GM12878 (cell line): ENCODE measurements at regions not wholly inside any gene's neighbourhood (a gene's known extent, or its start where the extent isn't known, plus 50 kb on each side); places are given as distances from the start of the nearest gene placed in this dataset.

Source experiments
- ATAC-seq: fragments of 200-7000 bp; cut with Tn5 transposase; 3 replicates; pipeline ENCODE4 v1.9.1; 2020; ENCODE audit warnings: mild to moderate bottlenecking, moderate library complexity
- BruUV-seq: library from RNA; stranded (reverse); fragments of 400-500 nt; replicated peaks from 2 replicates; lab custom pipeline; 2021; lab: Mats Ljungman, UMichigan
- CTCF ChIA-PET: fragments of 300-600 bp; sonication (Branson Sonifier 250); formaldehyde crosslinking; extraction: SDS; loops from one replicate; lab custom pipeline; 2021; ENCODE audit warnings: inconsistent platforms; lab: Yijun Ruan, JAX
- POLR2A ChIA-PET: fragments of 350-600 bp; formaldehyde crosslinking; extraction: SDS; loops from one replicate; lab custom pipeline; 2021; ENCODE audit warnings: inconsistent platforms; lab: Charles Lee
- RAD21 ChIA-PET: fragments of 300-600 bp; sonication (Branson Sonifier 250); formaldehyde crosslinking; loops from one replicate; lab custom pipeline; 2023; ENCODE audit warnings: antibody characterized with exemption; ENCODE audit not compliant: unreplicated experiment; lab: Charles Lee
- SMC1A ChIA-PET: fragments of 300-600 bp; sonication (Branson Sonifier 250); formaldehyde crosslinking; loops from one replicate; lab custom pipeline; 2023; ENCODE audit not compliant: unreplicated experiment, uncharacterized antibody; lab: Charles Lee
- DNase-seq: peaks from one replicate; pipeline ENCODE4 v3.0.0-alpha.2; 2011; ENCODE audit warnings: low read depth, low spot score
- FAIRE-seq: peaks from 3 replicates; lab custom pipeline; 2011; peaks lifted over from hg19 to GRCh38; lab: Jason Lieb, UNC
- H2AFZ ChIP-seq: 2 replicates; pipeline ENCODE4 v1.6.0; 2011; ENCODE audit warnings: low read depth, low read length, control low read depth; ENCODE audit not compliant: control insufficient read depth
- H3K27ac ChIP-seq: 2 replicates; pipeline ENCODE4 v1.5.1; 2011; ENCODE audit warnings: control low read depth; ENCODE audit not compliant: control insufficient read depth, insufficient read depth
- H3K27me3 ChIP-seq, 2 experiments: replicated peaks in 1 of 2; 2 replicates each; pipeline versions ENCODE4 v1.6.0 to v1.6.1; 2011; ENCODE audit warnings: low read length in 1 of 2; ENCODE audit not compliant: control insufficient read depth in 2 of 2, insufficient read depth in 2 of 2
- H3K36me3 ChIP-seq, 2 experiments: 2 replicates each; pipeline ENCODE4 v1.5.1; 2011; ENCODE audit warnings: low read length in 1 of 2; ENCODE audit not compliant: control insufficient read depth in 2 of 2, insufficient read depth in 2 of 2
- H3K4me1 ChIP-seq: 2 replicates; pipeline ENCODE4 v1.6.1; 2011; ENCODE audit warnings: mild to moderate bottlenecking, low read length, moderate library complexity, mixed read lengths; ENCODE audit not compliant: control insufficient read depth, insufficient read depth
- H3K4me2 ChIP-seq: 2 replicates; pipeline ENCODE4 v1.6.0; 2011; ENCODE audit warnings: control low read depth; ENCODE audit not compliant: control insufficient read depth, insufficient read depth
- H3K4me3 ChIP-seq: fragments of 200-600 bp; sonication (generic); 2 replicates; pipeline ENCODE4 v1.5.1; 2016
- H3K79me2 ChIP-seq: 2 replicates; pipeline ENCODE4 v1.6.0; 2011; ENCODE audit warnings: low read length; ENCODE audit not compliant: control insufficient read depth, insufficient read depth
- H3K9ac ChIP-seq: 2 replicates; pipeline ENCODE4 v1.8.0; 2011; ENCODE audit warnings: low read length, control low read depth, mixed read lengths; ENCODE audit not compliant: control insufficient read depth, insufficient read depth
- H3K9me3 ChIP-seq: replicated peaks from 3 replicates; pipeline ENCODE4 v1.5.1; 2011; ENCODE audit warnings: mild to moderate bottlenecking, low read length; ENCODE audit not compliant: control insufficient read depth, insufficient read depth
- H4K20me1 ChIP-seq: 2 replicates; pipeline ENCODE4 v1.6.0; 2011; ENCODE audit not compliant: control insufficient read depth, insufficient read depth
- CHD1 ChIP-seq: IDR thresholded peaks from 2 replicates; pipeline ENCODE4 v1.6.1; 2012; ENCODE audit warnings: low read depth, low read length, improper control_type of control experiment
- IKZF1 ChIP-seq: fragments of 450-650 bp; conservative IDR thresholded peaks from 2 replicates; pipeline ENCODE4 v1.6.1; 2017; ENCODE audit warnings: antibody characterized with exemption, mild to moderate bottlenecking
- KLF5 ChIP-seq: fragments of 450-650 bp; IDR thresholded peaks from 2 replicates; pipeline ENCODE4 v1.6.1; 2014; ENCODE audit warnings: mild to moderate bottlenecking; ENCODE audit not compliant: partially characterized antibody
- MEF2B ChIP-seq: fragments of 450-650 bp; IDR thresholded peaks from 2 replicates; pipeline ENCODE4 v1.6.1; 2018; ENCODE audit warnings: mild to moderate bottlenecking, moderate library complexity; ENCODE audit not compliant: partially characterized antibody, poor library complexity, severe bottlenecking
- MYC ChIP-seq: IDR thresholded peaks from 2 replicates; pipeline ENCODE4 v1.6.1; 2011; ENCODE audit warnings: mild to moderate bottlenecking, low read length, moderate library complexity, inconsistent platforms; ENCODE audit not compliant: insufficient read depth, insufficient replicate concordance, insufficient read length, severe bottlenecking
- NR2C2 ChIP-seq: IDR thresholded peaks from 2 replicates; pipeline ENCODE4 v1.6.1; 2011; ENCODE audit warnings: borderline replicate concordance, low read depth; ENCODE audit not compliant: control insufficient read depth, insufficient read length
- POLR2A ChIP-seq: IDR thresholded peaks from 2 replicates; pipeline ENCODE4 v1.6.1; 2011; ENCODE audit warnings: low read depth, mild to moderate bottlenecking, low read length
- RAD51 ChIP-seq: fragments of 450-650 bp; IDR thresholded peaks from 2 replicates; pipeline ENCODE4 v1.6.1; 2016; ENCODE audit warnings: moderate library complexity, mild to moderate bottlenecking, inconsistent platforms
- SIN3A ChIP-seq: IDR thresholded peaks from 2 replicates; pipeline ENCODE4 v1.6.1; 2012; ENCODE audit warnings: low read depth, low read length, improper control_type of control experiment
- SMAD5 ChIP-seq: IDR thresholded peaks from 2 replicates; pipeline ENCODE4 v1.6.1; 2016; ENCODE audit warnings: antibody characterized with exemption, low read depth
- STAT1 ChIP-seq: fragments of 450-650 bp; conservative IDR thresholded peaks from 2 replicates; pipeline ENCODE4 v1.6.1; 2014; ENCODE audit warnings: antibody characterized with exemption, mild to moderate bottlenecking
- SUPT20H ChIP-seq: IDR thresholded peaks from 2 replicates; pipeline ENCODE4 v1.6.1; 2011; ENCODE audit warnings: low read depth, mild to moderate bottlenecking, low read length, moderate library complexity, borderline replicate concordance; ENCODE audit not compliant: control insufficient read depth
- TCF12 ChIP-seq: IDR thresholded peaks from 2 replicates; pipeline ENCODE4 v1.6.1; 2011; ENCODE audit warnings: low read depth, mild to moderate bottlenecking, low read length
- WGBS: methylation state at CpG from one replicate; pipeline ENCODE4 v1.1.6; 2016; ENCODE audit warnings: low lambda C conversion rate; ENCODE audit not compliant: insufficient replicate concordance, insufficient coverage; ENCODE audit errors: missing lambda C conversion rate; 5-methylcytosine and 5-hydroxymethylcytosine counted together
- in situ Hi-C: fragments of 300-500 bp; cut with MboI; formaldehyde crosslinking; loops from 9 replicates; pipeline ENCODE4 v1.14.3; 2018; ENCODE audit warnings: mixed read lengths
- intact Hi-C: fragments of 100-400 bp; cut with micrococcal nuclease; formaldehyde crosslinking; loops from one replicate; pipeline ENCODE4 v1.14.2; 2022; ENCODE audit not compliant: unreplicated experiment
- TF ChIP-seq, protein P1 (sequence below): IDR thresholded peaks from 2 replicates; pipeline ENCODE4 v1.6.1; 2011; ENCODE audit warnings: low read depth, low read length, improper control_type of control experiment, borderline replicate concordance
- TF ChIP-seq, protein P2 (sequence below): fragments of 450-650 bp; IDR thresholded peaks from 2 replicates; pipeline ENCODE4 v1.6.1; 2017; ENCODE audit warnings: mild to moderate bottlenecking, moderate library complexity
- TF ChIP-seq, protein P3 (sequence below): IDR thresholded peaks from 2 replicates; pipeline ENCODE4 v1.6.1; 2012; ENCODE audit warnings: low read depth, low read length, improper control_type of control experiment
- TF ChIP-seq, protein P4 (sequence below): fragments of 450-650 bp; IDR thresholded peaks from 2 replicates; pipeline ENCODE4 v1.6.1; 2017; ENCODE audit warnings: antibody characterized with exemption, mild to moderate bottlenecking, moderate library complexity

DNA sequence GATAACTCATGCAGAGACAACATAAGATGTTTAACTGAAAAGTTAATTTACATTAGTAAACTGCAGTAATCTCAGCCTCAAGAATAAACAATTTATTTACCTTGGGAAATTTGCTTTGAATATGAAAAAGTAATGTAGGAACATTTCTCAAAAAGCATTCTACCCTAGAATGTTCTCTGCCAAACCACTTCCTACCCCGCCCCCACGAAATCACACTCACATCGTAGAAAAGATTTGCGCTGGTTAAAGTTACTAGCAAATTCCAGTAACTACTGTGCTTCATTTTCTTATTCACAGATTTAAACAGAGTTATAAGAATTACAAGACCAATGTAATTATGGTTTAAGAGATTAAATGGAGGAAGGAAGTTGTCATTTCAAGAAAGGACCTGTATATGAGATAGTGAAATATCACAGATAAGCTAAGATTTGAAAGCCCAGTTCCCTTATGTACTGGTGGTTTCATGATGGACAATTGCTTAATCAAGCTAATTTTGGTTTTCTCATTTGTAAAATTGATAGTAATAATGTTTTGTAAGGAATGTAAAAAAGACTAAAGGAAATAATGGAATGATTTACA lies 175.4 kb downstream of the GNAI1 start:
- Histone ChIP-seq H3K27me3 (no peaks in the 10 kb centered on the region), H3K9ac (no peak overlapping the region), H4K20me1 (no peaks in the 10 kb centered on the region), H3K9me3 (no peaks in the 10 kb centered on the region), H3K4me2 (no peak overlapping the region), H3K4me1 (no peaks in the 10 kb centered on the region), H3K36me3 (no peaks in the 10 kb centered on the region), H3K4me3 (no peak overlapping the region), H3K79me2 (no peaks in the 10 kb centered on the region), H2AFZ (no peak overlapping the region), H3K27ac (no peak overlapping the region)
- no TSS peak for BruUV-seq
- SMC1A ChIA-PET: no interaction called here
- POLR2A ChIA-PET: no interaction called here
- CTCF ChIA-PET: no interaction called here
- intact Hi-C loops (no loop called here), in situ Hi-C loops (no loop called here)
- RAD21 ChIA-PET: no interaction called here
- FAIRE-seq: no peak
- WGBS: 19% methylated on average over 4 of the region's 4 CpGs
- DNase-seq: no peak
- ATAC-seq: no peak
- TF ChIP-seq IKZF1 (no peak), STAT1 (no peak), MYC (no peak), POLR2A (no peak), TCF12 (no peak), SUPT20H (no peak), SIN3A (no peak), SMAD5 (no peak), MEF2B (no peak), RAD51 (no peak), NR2C2 (no peak), KLF5 (no peak), CHD1 (no peak)
- TF ChIP-seq, protein P1, sequence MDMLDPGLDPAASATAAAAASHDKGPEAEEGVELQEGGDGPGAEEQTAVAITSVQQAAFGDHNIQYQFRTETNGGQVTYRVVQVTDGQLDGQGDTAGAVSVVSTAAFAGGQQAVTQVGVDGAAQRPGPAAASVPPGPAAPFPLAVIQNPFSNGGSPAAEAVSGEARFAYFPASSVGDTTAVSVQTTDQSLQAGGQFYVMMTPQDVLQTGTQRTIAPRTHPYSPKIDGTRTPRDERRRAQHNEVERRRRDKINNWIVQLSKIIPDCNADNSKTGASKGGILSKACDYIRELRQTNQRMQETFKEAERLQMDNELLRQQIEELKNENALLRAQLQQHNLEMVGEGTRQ: no peak
- TF ChIP-seq, protein P2, sequence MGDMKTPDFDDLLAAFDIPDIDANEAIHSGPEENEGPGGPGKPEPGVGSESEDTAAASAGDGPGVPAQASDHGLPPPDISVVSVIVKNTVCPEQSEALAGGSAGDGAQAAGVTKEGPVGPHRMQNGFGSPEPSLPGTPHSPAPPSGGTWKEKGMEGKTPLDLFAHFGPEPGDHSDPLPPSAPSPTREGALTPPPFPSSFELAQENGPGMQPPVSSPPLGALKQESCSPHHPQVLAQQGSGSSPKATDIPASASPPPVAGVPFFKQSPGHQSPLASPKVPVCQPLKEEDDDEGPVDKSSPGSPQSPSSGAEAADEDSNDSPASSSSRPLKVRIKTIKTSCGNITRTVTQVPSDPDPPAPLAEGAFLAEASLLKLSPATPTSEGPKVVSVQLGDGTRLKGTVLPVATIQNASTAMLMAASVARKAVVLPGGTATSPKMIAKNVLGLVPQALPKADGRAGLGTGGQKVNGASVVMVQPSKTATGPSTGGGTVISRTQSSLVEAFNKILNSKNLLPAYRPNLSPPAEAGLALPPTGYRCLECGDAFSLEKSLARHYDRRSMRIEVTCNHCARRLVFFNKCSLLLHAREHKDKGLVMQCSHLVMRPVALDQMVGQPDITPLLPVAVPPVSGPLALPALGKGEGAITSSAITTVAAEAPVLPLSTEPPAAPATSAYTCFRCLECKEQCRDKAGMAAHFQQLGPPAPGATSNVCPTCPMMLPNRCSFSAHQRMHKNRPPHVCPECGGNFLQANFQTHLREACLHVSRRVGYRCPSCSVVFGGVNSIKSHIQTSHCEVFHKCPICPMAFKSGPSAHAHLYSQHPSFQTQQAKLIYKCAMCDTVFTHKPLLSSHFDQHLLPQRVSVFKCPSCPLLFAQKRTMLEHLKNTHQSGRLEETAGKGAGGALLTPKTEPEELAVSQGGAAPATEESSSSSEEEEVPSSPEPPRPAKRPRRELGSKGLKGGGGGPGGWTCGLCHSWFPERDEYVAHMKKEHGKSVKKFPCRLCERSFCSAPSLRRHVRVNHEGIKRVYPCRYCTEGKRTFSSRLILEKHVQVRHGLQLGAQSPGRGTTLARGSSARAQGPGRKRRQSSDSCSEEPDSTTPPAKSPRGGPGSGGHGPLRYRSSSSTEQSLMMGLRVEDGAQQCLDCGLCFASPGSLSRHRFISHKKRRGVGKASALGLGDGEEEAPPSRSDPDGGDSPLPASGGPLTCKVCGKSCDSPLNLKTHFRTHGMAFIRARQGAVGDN: no peak
- TF ChIP-seq, protein P3, sequence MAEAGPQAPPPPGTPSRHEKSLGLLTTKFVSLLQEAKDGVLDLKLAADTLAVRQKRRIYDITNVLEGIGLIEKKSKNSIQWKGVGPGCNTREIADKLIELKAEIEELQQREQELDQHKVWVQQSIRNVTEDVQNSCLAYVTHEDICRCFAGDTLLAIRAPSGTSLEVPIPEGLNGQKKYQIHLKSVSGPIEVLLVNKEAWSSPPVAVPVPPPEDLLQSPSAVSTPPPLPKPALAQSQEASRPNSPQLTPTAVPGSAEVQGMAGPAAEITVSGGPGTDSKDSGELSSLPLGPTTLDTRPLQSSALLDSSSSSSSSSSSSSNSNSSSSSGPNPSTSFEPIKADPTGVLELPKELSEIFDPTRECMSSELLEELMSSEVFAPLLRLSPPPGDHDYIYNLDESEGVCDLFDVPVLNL: no peak
- TF ChIP-seq, protein P4, sequence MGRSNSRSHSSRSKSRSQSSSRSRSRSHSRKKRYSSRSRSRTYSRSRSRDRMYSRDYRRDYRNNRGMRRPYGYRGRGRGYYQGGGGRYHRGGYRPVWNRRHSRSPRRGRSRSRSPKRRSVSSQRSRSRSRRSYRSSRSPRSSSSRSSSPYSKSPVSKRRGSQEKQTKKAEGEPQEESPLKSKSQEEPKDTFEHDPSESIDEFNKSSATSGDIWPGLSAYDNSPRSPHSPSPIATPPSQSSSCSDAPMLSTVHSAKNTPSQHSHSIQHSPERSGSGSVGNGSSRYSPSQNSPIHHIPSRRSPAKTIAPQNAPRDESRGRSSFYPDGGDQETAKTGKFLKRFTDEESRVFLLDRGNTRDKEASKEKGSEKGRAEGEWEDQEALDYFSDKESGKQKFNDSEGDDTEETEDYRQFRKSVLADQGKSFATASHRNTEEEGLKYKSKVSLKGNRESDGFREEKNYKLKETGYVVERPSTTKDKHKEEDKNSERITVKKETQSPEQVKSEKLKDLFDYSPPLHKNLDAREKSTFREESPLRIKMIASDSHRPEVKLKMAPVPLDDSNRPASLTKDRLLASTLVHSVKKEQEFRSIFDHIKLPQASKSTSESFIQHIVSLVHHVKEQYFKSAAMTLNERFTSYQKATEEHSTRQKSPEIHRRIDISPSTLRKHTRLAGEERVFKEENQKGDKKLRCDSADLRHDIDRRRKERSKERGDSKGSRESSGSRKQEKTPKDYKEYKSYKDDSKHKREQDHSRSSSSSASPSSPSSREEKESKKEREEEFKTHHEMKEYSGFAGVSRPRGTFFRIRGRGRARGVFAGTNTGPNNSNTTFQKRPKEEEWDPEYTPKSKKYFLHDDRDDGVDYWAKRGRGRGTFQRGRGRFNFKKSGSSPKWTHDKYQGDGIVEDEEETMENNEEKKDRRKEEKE: no peak
